ENCODE measurements at regions not wholly inside any gene's neighbourhood (a gene's known extent, or its start where the extent isn't known, plus 50 kb on each side); places are given as distances from the start of the nearest gene placed in this dataset.
"Not testable (repeated sequence)": the region's sequence is repeated elsewhere in the genome, so short reads cannot be mapped to it uniquely, and the experiment has no call there.

DNA sequence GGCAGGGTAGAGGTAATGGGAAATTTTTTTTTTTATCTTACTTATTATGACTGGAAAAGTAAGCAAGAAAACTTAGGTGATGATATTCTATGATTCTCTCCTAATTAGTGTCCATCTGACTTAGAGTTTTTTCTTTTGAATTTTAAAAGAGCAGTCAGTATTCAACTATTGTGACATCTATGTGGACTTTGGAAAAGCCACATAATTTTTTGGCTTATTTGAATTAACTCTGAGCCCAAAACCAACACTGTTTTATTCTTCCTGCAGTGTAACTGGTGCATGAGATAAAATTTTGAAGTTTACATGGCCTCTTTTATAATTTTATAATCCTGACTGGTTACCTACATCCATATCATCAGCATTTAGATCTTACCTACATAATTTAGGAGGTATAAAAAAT lies 619.7 kb downstream of the EPM2A start:
- no peak for DNase-seq (ENCODE audit: low read depth)

DNA sequence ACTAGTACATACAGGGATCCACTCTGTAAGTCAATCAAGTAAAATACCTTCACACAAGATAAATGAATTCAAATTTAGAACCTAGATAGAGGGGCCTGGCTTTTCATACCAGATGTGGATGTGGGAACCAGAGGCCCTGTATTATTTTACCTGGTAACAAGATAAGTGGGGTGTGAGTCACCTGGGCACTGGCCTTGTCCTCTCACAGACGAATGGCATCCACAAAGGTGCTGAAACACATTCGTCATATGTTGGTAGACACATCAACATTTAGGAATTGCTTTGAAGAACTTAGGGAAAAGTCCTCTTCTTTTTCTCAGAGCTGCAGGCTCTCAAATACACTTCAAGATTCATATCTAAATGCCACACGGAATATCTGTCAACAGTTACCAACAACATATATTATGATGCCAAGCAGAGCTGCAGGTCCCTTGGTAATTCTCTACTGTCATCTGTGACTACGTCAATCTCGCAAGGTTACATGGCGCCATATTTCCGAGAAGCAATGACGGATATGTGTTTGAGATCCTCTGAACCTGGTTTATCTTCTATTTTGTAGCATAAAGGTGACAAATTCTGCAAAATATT lies 618.6 kb downstream of the EPM2A start:
- no peak for DNase-seq (ENCODE audit: low read depth)

GRCh38 chr6:145118224-145118623 lies 617.1 kb downstream of the EPM2A start:
- DNase-seq (ENCODE audit: low read depth) = no peak

- DNase-seq (ENCODE audit: low read depth) = no peak
Measured at GRCh38 chr6:145119081-145119480, 616.2 kb downstream of the EPM2A start.

DNA sequence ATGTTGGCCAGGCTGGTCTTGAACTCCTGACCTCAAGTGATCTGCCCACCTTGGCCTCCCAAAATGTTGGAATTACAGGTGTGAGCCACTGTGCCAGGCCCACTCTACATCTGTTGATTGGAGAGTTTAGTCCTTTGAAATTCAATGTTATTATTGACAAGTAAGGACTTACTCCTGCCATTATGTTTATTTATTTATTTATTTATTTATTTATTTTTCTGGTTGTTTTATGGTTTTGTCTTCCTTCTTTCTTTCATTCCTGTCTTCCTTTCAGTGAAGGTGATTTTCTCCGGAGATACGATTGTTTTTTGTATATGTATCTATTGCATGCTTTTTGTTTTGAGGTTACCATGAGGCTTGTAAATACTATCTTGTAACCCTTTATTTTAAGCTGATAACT lies 602.6 kb downstream of the EPM2A start:
- no peak for DNase-seq (ENCODE audit: low read depth)

- no peak for DNase-seq (ENCODE audit: low read depth)
Measured at GRCh38 chr6:145135702-145136101, 599.6 kb downstream of the EPM2A start.

- peak; percentile 5 for DNase-seq (ENCODE audit: low read depth)
Measured at GRCh38 chr6:145137425-145137824, 597.9 kb downstream of the EPM2A start.

DNA sequence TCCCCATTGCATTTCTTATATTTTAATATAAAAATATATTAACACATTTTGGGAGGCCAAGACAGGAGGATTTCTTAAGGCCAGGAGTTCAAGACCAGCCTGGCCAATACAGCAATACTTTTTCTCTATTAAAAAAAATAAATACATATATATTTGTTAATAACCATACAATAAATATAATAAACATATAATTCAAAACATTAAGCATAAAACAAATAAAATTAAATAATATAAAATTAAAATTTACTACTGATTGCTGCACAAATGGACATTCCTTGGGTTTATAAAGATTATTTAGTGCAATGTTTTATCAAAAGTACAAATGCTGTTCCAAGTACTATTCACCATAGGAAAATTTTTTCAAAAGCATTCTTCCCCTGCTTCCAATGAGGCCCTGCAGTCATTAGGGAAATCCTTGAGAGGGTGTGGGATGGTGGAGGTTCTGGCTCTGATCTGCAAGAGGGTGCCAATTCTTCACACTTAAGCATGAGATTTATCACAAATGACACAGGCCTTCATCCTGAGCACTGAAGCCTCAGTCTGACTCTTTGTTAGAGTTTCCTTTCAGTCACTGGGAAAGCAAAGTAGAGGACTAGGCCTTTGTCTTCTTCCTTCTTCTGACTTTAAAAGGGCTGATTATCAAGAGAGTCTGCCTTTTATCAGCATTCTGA lies 596.7 kb downstream of the EPM2A start:
- no peak for DNase-seq (ENCODE audit: low read depth)

GRCh38 chr6:145139140-145139850 lies 596.0 kb downstream of the EPM2A start:
- DNase-seq (ENCODE audit: low read depth) = no peak

GRCh38 chr6:145139895-145140294 lies 595.4 kb downstream of the EPM2A start:
- no peak for DNase-seq (ENCODE audit: low read depth)

- no peak for DNase-seq (ENCODE audit: low read depth)
Measured at GRCh38 chr6:145141572-145141971, 593.7 kb downstream of the EPM2A start.

DNA sequence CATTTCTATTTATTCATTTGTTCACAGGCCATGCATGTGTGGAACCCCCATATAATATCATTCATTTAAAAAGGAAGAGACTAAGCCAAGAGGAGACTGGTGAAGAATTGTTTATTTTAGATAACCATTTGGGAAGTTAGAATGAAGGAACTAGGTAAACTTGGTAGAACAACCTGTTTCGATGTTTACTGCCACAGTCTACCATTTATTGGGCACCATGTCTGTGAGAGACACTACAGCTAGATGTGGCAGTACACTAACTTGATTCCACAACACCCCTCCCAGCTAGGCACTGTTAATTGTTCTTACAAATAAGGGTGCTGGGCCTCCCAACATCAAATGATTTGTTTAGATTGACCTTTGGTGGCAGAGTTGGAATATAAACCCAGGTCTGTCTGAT lies 592.4 kb downstream of the EPM2A start:
- DNase-seq (ENCODE audit: low read depth) = no peak

DNA sequence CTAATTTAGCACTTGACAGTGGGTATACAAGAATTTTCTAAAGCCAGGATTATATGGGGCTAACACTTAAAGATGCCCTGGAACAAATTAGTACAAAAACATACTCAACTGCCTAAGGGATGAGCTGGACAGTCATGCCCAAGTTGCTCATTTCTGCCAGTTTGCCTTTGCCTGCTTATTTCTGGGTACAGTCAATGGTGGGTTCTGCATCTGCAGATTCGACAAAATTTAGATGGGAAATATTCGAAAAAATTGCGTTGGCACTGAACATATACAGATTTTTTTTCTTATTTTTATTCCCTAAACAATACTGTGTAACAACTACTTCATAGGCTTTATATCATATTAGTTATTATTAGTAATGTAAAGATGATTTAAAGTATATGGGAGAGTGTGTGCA lies 591.9 kb downstream of the EPM2A start:
- DNase-seq (ENCODE audit: low read depth) = no peak

GRCh38 chr6:145147559-145147958 lies 587.8 kb downstream of the EPM2A start:
- DNase-seq (ENCODE audit: low read depth) = no peak

DNA sequence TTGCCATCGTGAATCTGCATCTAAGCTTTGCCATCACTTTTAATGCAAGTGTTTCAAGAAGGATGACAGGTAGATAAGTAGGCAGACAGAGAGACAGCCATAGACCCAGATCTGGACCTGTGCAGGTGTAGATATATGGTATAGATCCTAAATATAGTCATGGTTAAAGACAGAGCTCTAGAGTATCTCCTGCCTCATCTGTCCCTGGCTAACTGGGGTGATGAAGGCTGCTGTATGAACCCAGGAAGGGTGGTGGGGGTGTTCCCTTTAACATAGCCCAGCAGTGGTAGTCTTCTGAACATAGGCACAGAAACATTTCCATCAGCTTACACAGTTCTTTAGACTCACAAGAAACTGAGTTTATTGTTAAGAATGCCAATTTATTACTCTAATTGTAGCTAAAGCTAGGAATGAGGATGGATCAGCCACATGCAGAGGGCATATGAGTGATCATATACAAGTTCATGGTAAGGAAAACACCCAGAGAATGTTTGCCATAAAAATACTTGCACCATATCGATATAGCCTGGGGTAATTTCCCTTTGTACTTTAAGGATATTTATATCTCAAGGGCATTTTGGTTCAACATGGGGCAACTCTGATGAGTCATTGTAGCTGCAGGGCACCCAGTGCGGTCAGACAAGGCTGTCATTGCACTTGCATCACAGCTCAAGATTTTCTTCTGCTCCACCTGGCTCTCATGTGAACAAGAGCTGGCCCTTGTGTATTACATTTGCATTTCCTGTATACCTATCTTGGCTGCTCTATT lies 587.2 kb downstream of the EPM2A start:
- DNase-seq (ENCODE audit: low read depth) = no peak

GRCh38 chr6:145148776-145149175 lies 586.5 kb downstream of the EPM2A start:
- no peak for DNase-seq (ENCODE audit: low read depth)

- DNase-seq (ENCODE audit: low read depth) = no peak
Measured at GRCh38 chr6:145151624-145152023, 583.7 kb downstream of the EPM2A start.

GRCh38 chr6:145153495-145153894 lies 581.8 kb downstream of the EPM2A start:
- no peak for DNase-seq (ENCODE audit: low read depth)

GRCh38 chr6:145155411-145155810 lies 579.9 kb downstream of the EPM2A start:
- DNase-seq (ENCODE audit: low read depth) = no peak

- no peak for DNase-seq (ENCODE audit: low read depth)
Measured at GRCh38 chr6:145155873-145156782, 579.2 kb downstream of the EPM2A start.

- not testable (repeated sequence) for DNase-seq (ENCODE audit: low read depth)
Measured at GRCh38 chr6:145158636-145159035, 576.7 kb downstream of the EPM2A start.

DNA sequence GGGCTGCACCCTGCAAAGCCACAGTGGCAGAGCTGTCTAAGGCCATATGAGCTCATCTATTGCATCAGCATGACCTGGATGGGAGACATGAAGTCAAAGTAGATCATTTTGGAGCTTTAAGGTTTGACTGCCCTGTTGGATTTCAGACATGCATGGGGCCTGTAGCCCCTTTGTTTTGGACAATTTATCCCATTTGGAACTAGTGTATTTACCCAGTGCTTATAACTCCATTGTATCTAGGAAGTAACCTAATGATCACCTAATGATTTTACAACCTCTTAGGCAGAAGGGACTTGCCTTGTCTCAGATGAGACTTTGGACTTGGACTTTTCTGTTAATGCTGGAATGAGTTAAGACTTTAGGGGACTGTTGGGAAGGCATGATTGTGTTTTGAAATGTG lies 575.4 kb downstream of the EPM2A start:
- no peak for DNase-seq (ENCODE audit: low read depth)
